D341Med (cell line): ENCODE measurements at regions not wholly inside any gene's neighbourhood (a gene's known extent, or its start where the extent isn't known, plus 50 kb on each side); places are given as distances from the start of the nearest gene placed in this dataset.
"Not testable (repeated sequence)": the region's sequence is repeated elsewhere in the genome, so short reads cannot be mapped to it uniquely, and the experiment has no call there.

Experiments
- DNase-seq: peaks from one replicate; pipeline ENCODE4 v3.0.0; 2012; ENCODE audit warnings: low spot score

DNA sequence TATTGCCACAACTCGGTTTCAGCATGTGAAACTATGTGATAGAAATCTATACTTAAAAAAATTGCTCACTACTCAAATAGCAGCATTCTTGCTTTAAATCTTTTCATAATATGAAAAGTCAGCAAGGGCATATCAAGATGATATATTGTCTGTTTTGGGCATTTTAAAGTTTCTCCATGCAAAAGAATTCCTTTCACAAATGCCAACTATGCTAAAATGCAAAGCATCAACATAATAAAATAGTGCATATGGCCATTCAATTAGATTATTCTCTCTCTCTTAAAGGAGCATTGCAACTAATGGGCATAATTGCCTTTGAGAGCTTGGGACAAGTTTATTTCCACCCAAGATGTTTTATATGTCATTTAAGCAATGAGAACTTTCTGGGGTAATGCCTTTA is 475.1 kb downstream of the ZPLD1 start:
- no peak for DNase-seq

DNA sequence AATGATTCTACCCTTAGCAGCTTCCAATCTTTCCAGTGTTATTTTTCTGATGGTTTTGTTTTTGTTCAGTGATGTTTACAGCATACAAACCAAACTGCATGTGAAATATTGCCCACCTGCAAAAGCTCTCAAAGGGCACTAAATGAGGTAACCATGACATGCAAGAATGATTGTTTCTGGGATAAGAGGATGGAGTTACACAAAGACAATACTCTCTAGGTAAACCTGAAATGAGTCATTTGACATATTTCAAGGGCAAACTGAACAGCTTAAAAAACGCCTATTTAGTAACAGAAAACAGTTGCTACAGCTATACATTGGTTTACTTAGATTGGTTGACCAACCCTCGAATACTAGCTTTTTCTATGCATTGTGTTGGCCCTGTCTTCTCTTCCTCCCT is 481.7 kb downstream of the ZPLD1 start:
- no peak for DNase-seq

DNA sequence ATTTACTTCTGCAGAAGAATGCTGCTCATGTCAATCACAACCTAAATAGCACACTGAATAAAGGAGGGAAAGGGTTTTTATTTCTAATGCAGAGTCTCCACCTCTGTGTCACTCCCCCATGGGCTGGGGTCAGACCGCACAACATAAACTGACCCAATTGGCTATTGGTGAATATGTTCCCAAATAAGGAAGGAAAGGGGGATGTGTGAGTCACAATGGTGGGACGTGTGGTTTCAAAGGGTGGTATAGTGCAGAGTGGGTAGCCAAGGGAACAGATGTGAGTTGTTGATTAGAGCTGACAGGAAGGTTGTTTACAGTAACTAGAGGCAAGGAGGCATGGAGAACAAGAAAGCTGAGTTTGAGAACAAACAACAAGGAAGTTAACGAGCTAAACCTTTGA is 491.8 kb downstream of the ZPLD1 start:
- no peak for DNase-seq

DNA sequence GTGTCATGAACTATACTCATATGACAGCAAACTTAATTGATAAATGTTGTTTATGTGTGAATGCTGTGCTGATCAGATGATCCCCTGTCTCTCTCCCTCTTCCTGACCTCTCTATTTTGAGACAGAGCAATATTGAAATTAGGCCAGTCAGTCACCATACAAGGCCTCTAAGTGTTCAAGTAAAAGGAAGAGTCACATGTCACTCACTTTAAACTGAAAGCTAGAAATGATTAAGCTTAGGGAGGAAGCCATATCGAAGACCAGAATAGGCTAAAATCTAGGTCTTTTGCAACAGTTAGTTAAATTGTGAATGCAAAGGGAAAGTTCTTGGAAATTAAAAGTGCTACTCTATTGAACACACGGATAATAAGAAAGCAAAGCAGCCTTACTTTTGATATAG is 498.6 kb downstream of the ZPLD1 start:
- no peak for DNase-seq

DNA sequence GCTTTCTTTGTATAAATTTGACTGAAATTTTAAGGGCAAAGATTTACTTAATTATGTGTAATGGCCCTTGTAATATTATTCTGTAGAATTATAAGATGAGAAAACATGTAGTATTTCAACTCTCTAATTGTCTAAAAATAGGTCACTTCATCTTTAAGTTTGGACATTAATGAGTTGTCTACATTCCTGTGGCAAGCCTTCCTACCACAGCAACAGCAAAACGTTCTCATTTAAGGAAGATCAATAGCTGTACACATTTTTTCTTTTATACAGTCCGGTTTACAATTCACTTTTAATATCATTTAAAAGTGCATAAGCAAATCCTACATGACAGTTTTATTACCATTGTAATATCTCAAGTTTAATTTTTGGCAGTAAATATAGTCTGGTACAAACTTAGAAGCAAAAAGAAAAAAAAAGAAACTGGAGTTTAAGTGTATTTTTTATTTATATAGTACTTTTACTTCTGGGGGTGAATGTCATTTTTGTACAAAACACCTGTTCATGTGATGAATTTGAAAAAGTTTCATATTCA is 501.8 kb downstream of the ZPLD1 start:
- no peak for DNase-seq

DNA sequence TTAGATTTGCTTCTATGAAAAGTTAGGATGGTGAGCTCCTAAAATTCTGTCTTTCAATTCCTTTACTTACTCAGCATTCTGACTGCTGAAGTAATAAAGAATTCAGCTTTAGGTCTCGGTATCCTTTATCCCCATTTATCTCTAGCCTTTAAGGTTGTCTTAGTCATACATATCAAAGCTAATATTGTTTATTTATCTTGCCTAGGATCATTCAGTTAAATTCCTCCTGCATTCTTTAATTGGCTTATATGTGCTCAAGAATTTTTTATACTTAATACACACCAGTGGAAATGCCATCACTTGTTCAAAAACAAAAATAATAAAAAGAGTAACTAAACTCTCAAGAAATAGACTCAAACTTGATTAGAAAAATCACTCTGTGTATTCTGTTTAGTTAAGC is 507.0 kb downstream of the ZPLD1 start:
- no peak for DNase-seq

DNA sequence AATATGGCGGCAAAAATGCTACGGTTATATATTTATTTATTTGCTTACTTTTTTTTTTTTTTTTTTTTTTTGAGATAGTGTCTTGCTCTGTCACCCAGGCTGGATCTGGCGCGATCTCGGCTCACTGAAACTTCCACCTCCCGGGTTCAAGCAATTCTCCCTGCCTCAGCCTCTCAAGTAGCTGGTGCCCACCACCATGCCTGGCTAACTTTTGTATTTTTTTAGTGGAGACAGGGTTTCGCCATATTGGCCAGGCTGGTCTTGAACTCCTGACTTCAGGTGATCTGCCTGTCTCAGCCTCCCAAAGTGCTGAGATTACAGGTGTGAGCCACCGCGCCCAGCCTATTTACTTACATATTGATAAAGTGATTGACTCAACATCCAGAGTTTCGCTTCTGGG is 511.6 kb downstream of the ZPLD1 start:
- not testable (repeated sequence) for DNase-seq

DNA sequence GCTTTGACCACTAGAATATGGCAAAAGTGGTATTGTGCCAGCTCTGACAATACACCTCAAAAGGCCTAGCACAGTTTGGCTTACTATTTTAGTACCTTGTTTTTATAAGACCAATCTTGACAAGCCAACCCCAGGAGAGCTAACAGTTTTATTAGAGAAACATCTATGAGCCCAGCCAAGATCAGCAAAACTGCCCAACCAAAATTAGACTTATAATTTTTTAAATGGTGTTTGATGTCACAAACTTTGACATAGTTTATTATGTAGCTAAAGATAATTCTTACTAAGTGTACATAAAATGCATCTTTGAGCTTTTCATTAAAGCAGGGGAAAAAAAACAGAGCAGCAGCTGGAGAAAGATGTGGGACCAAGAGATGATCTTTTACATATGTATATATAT is 537.5 kb downstream of the ZPLD1 start:
- no peak for DNase-seq

DNA sequence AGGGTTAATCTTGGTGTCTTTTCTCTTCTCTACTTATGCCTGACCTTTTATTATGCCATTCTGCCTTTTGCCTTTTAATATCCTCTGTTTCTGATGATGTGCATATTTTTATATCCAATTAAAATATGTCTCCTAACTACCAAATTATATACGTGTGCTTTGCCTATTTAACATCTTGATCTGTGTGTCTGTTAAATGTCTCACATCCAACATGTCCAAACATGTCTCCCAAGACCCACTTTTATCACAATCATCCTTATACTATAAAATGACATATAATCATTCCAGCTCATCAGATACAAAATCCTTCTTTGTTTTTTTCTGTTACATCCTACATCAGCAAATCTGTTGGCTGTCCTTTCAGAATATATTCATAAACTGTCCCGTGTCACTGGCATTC is 539.5 kb downstream of the ZPLD1 start:
- DNase-seq: no peak

DNA sequence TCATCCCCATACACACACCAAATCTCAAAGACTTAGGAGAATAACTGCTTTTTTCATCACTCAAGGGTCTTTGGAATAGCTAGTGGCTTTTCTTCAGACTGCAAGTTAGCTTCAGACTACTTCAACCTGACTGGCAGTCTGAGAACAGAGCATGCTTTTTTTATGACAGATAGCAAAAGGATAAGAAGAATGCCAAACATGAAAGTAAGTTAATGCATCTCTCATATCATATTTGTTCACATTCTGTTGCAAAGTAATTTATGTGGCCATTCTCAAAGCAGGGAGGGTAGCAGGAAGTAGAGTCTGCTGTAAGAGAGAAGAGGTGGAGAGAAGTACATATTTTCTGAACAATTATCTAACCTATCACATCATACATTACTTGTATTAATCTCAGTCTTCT is 544.4 kb downstream of the ZPLD1 start:
- DNase-seq: no peak

DNA sequence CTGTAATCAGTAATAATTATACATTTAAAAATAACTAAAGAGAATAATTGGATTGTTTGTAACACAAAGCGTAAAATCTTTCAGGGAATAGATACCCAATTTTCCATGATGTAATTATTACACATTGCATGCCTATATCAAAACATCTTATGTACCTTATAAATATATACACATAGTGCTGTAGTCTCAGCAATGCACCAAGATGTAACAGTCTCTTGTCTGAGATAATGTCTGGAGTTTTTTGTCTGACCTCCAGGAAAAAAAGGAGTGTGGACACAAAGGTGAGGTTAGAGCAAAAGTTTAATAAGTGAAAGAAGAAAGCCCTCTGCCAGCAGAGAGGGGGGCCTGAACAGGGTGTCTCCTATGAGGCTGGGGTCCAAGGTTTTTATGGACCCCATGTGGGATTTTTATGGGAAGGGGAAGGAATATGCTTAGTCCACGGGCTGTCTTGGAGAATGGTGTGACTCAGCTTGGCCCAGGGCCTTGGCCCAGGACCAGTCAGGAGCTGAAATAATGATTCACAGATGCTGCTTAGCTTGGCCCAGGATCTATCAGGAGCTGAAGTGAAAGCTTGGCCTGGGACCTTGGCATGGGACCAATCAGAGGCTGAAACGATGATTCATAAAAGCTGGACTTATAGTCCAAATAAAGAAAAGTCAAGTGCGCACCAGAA is 545.0 kb downstream of the ZPLD1 start:
- no peak for DNase-seq

DNA sequence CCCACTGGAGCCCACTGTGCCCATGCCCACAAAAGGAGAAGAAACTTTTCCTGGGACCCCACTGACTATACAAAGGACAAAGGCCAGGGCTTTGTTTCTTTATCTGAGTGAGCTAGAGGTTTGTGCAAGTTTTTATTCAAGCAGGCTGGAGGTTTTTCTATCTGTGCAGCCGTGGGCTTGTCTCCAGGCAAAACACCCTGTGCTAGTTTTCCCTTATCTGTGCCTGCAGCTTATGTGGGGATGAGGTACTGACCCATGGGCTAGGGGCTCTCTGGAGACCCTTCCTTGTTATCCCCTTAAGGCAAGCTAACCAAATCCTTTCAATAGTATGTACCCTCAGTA is 545.5 kb downstream of the ZPLD1 start:
- no peak for DNase-seq

DNA sequence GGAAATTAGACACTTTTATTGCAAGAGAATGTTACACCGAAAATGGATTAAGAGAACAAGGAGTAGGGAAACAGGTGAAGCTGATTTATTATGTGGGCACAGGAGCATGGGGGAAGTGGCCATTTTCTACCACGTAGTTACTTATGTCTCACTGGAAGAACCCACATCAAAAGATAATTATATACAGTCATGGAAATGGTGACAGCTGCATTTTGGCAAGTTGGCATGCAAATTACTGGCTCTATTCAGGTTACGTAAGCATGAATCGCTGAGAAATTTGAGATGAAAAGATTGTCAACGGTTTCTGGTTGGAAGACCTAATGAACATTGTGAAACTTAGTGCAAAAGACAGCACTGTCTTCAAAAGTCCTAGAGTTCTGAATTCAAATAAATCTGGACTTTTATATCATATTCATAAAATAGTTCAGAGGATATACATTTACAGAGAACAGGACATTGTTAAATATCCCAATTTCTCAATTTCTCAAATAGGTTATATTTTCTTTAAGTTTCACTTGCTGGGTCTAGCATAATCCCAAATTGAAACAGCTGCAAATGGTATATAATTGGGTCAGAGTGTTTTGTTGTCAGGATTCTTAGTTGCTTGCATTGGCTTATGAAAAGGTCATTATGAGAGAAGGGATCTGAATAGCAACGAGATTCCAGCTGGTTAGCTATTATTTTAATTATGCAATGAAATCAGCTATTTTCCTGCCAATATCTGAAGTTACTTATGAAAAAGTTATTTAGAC is 567.8 kb downstream of the ZPLD1 start:
- DNase-seq: no peak

DNA sequence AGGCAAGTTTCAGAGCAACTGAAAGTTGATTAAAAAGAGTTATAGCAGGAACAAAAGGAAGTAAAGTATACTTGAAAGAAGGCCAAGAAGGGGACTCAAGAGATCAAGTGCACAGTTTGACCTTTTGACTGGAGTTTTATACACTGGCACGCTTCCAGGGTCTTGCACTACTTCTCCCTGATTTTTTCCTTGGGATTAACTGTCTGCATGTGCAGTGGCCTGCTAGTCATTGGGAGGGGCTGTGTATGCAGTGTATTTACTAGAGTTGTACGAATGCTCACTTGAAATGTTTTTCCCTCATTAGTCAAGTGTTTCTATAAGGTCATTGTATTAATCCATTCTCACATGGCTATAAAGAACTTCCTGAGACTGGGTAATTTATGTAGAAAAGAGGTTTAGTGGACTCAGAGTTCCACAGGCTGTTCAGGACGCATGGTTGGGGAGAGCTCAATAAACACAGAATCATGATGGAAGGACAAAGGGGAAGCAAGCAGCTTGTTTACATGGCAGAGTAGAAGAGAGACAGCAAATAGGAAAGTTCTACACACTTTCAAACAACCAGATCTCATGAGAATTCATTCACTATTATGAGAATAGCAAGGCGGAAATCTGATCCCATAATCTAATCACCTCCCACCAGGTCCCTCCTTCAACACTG is 571.8 kb downstream of the ZPLD1 start:
- DNase-seq: no peak

DNA sequence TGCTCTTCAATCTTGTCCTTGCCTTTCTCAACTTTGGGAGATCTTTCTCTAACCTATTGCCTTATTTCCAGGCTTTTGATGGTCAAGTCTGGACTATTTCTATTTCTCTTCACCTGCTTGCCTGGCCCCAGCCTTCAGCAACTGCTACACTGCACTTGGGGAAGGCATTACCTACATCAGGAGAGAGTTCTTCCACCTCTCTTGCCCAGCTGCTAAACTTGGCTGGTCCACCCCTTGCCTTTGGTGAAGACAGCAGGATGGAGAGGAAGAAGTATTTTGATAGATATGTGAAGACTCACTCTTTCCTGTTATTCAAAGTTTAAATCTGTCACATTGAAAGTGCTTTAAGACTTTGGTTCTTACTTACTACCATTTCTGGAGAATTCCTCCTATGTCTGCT is 574.8 kb downstream of the ZPLD1 start:
- no peak for DNase-seq

DNA sequence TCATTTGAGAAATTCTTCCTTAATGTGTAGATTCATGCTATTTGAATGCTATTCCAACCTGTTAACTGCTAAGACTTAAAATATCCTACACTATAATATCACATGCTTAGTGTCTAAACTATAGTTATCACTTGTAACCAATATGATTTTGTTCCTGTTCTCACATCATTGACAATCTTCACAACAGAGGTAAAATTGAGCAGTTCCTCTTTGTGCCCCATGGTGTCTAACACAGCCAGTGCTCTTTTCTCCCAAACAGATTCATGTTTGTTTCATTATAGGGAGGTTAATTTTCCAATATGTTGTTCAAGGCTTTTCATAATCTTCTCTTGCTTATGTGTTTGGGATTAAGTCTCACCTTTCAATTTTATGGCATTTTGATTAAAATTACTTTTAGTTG is 591.1 kb downstream of the ZPLD1 start:
- DNase-seq: no peak

DNA sequence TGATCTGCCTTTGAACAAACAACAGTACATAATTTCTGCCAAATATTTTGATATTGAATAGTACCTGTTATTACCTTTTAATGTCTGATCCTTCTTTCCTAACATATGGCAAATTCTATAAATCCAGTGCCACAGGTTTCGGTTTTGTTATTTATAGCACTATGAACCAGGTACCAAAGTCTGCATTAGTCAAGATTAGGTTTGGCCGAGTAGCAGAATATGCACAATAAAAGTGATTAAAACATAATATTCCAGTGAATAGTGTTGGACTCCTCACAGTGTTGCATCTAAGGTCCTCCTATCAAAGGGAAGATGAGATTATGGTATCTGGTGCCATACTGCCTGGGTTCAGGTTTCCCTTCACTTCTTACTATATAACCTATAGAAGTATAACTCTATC is 599.0 kb downstream of the ZPLD1 start:
- no peak for DNase-seq

DNA sequence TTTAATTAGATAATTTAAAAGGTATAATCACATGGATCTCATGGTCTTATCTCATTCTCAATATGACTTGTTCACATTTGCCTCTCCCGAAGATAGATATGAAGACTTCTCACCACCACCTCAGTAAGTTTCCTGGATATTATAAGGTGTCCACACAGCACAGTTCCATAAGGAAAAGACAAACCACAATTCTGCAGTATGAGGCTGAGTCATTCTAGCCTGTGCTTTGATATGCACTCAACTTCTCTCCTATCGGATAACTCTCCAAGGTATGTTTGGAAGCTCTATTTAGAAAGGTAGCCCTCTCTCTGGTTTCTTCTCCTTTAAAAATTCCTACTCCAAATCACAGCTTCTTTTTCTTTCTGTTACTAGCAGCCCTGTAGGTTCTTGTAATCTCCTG is 612.8 kb downstream of the ZPLD1 start:
- no peak for DNase-seq

DNA sequence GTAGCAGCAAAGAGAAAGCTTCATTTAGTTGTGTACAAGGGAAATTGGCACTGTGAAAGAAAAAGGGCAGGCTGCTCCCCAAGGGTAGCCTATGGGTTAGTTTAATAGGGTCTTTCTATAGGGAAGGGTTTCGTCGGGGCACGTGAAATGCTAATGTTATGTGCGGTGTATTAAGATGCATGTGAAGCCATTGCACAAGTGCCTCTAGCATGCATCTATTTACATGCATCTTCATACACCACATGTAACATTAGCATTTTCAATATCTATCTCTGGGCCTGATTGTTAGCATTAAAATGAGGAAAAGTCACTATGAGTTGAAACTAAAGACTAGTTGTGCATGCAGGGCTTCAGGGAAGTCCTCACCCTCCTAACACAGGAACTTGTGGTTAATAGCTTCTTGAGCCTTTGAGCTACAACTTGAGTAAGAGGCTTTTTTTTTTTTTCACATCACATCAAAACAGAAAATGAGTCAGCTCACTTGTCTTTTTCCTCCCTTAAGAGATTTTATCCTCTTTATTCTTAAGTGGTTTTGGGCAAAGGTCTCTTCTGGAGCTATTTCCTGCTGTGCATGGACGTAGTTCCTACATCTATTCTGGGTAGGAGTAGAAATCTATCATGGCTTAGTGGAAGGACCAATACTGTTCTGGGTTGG is 613.4 kb downstream of the ZPLD1 start:
- DNase-seq: no peak

DNA sequence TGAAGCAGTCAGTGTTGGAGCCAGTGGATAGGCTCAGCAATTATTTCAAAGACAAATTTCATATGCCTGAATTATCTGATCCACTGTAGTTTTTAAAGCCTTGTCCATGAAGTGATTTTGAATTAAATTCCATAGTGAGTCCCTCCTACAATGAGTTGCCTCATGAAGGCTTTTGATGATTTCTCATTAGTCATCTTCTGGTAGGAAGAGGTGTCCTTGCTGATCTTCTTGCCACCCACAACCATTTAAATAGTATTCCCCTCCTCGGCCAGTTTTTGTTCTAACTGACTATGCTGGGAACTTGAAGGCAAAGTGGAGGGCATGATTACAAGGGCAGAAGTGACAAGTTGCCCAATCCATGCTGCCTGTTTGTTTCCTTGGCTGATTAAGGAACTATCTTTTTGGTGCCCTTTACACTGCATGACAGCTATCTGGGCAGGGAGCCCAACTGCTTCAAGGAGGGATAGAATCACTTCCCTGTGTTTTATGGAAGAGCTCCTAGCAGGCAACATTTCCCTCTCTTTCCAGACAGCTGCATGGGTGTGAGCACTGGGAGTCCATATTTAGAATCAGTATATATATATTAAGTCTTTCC is 617.5 kb downstream of the ZPLD1 start:
- DNase-seq: no peak

DNA sequence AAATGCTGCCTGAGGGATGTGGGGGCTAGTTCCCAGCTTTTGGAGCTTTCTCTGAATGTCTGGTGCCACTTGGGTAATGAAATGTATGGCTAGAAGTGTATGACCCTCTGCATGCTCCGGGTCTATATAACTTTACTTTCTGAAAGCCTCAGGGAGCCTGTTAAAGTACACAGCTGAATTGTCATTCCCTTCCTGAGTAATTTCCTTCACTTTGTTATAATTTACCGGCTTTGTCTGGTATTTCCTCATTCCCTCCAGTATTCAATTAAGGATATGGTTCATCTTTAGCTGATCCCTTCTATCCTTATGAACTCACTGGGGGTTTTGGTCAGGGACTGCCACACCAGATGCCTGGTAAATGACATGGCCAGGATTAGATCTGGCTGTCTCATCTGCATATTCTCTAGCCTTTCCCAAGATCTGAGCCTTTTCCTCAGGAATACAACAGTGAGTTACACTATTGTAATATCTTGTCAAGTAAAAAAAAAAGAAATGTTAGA is 620.3 kb downstream of the ZPLD1 start:
- no peak for DNase-seq

DNA sequence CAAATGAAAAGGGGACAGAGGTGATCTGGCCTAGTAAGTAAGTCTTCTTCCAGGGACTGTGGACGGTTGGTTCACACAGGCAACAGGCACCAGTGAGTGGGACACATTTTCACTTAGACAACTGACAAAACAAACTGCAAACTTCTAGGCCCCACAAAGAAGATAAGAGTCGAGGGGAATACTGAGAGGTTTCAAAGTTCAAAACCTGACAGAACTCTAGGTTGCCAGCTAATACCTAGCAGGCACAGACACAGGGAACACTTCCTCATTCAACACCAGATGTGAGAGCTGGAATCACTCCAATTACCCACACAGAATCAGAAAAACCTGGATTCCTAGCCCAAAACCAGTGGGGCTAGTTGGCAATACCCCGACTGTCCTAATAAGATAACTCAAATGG is 621.7 kb downstream of the ZPLD1 start:
- no peak for DNase-seq
